IMR-90 (cell line): ENCODE measurements at regions not wholly inside any gene's neighbourhood (a gene's known extent, or its start where the extent isn't known, plus 50 kb on each side); places are given as distances from the start of the nearest gene placed in this dataset.

Experiments
- CTCF ChIP-seq: conservative IDR thresholded peaks from 2 replicates; pipeline ENCODE4 v1.5.1; 2012; ENCODE audit warnings: mild to moderate bottlenecking, low read depth, low read length, improper control_type of control experiment
- POLR2A ChIP-seq: IDR thresholded peaks from 2 replicates; pipeline ENCODE4 v1.6.1; 2012; ENCODE audit warnings: mild to moderate bottlenecking, low read depth, low read length

- no peak for TF ChIP-seq POLR2A
- TF ChIP-seq CTCF: no peak
Measured at GRCh38 chr11:87425391-87425790, 387.7 kb downstream of the TMEM135 start.
